ENCODE measurements at regions not wholly inside any gene's neighbourhood (a gene's known extent, or its start where the extent isn't known, plus 50 kb on each side); places are given as distances from the start of the nearest gene placed in this dataset.
"Not testable (repeated sequence)": the region's sequence is repeated elsewhere in the genome, so short reads cannot be mapped to it uniquely, and the experiment has no call there.

DNA sequence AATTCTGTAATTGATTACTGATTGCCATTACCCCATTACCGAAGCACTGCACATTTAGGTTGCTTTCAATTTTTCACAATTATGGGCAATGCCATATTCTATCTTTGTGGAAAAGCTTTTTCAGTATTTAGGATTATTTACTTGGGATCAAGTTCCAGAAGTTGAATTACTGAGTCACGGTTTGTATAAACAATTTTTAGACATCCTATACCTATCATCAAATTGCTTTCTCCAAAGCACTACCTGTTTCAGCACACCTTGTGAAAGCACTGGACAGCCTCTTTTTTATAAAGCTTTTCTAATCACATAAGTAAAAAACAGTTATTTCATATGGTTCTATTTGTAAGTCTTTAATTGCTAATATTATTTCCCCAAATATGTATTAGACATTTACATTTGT lies 221.5 kb upstream of the CAND1 start:
- no peak for DNase-seq

DNA sequence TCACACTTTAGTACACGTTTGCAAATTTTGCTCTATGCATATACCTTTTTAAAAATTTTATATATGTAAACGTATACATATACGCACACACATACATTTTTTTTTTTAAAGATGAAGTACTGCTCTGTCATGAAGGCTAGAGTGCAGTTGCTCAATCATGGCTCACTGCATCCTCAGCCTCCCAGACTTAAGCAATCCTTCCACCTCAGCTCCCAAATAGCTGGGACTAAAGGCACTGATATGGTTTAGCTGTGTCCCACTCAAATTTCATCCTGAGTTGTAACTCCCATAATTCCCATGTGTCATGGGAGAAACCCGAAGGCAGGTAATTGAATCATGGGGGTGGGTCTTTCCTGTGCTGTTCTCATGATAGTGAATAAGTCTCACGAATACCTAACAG lies 220.8 kb upstream of the CAND1 start:
- DNase-seq = no peak

DNA sequence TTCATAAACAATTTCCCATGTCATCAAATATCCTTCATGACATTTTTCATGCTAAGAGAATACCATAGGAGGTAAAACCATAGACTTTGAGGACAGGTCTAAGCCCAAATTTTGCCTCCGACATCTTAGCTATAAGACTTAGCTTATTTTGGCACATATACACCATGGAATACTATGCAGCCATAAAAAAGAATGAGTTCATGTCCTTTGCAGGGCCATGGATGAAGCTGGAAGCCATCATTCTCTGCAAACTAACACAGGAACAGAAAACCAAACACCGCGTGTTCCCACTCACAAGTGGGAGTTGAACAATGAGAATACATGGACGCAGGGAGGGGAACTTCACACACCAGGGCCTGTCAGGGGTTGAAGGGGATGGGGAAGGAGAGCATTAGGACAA lies 220.0 kb upstream of the CAND1 start:
- not testable (repeated sequence) for DNase-seq

DNA sequence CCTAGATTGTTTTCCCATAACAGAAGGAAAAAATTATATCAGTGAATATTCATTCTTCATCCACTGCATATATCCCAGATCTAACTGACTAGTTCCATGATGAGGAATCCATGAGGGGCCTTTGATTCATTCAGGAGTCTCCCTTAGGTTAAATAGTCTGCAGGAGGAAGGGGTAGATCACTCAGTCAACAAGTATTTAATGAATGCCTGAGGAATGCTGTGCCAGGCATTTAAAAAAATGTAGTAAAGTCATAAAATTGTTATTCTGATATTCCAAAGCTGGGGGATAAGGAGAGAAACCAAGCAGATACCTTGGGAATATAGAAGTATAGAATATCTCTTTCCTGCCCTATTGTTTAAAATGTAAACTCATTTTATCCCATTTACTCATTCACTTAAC lies 216.2 kb upstream of the CAND1 start:
- DNase-seq = no peak

DNA sequence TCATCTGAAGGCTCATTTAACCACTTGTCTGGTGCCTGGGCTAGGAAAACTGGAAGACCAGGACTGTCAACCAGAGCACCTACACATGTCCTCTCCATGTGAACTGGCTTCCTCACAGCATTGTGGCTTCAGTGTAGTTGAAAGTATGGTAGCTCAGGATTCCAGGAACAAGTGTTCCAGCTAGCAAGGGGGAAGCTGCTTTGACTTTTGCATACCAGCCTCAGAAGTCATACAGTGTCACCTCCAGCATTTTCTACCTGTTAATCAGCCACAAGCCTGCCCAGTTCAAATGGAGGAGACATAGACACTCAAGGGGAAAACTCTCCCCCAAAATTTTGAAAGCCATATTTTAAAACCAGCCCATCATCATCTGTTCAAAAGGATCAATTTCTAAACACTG lies 212.8 kb upstream of the CAND1 start:
- DNase-seq = no peak

DNA sequence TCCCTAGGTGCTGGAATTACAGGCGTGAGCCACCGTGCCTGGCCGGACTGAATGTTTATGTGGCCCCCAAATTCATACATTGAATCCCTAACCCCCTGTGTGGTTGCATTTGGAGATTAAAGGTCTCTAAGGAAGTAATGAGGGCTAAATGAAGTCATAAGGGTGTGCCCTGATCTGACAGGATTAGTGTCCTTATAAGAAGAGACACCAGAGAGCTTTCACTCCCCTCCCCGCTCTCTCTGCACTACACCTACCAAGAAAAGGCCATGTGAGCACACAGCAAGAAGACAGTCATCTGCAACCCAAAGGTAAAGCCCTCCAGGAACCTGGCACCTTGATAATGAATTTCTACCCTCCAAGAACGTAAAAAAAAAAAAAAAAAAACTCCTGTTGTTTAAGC lies 212.1 kb upstream of the CAND1 start:
- DNase-seq = no peak

DNA sequence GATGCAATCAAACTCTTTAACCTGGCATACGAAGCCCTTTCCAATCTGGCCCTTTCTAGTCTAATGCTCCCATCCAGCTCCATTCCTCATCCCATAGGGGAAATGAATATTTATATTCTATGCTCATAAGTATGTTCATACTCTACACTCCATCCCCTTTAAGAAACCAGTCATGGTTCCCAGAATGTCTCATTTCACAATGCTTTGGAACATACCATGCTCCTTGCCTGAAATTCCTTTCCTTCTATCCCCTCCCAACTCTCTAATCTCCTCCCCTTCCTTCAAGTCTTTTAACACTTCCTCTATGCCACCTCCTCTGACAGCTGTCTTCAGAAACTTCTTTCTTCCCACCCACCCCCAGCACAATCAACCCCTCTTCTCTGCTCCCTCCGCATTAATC lies 207.0 kb upstream of the CAND1 start:
- DNase-seq = no peak

DNA sequence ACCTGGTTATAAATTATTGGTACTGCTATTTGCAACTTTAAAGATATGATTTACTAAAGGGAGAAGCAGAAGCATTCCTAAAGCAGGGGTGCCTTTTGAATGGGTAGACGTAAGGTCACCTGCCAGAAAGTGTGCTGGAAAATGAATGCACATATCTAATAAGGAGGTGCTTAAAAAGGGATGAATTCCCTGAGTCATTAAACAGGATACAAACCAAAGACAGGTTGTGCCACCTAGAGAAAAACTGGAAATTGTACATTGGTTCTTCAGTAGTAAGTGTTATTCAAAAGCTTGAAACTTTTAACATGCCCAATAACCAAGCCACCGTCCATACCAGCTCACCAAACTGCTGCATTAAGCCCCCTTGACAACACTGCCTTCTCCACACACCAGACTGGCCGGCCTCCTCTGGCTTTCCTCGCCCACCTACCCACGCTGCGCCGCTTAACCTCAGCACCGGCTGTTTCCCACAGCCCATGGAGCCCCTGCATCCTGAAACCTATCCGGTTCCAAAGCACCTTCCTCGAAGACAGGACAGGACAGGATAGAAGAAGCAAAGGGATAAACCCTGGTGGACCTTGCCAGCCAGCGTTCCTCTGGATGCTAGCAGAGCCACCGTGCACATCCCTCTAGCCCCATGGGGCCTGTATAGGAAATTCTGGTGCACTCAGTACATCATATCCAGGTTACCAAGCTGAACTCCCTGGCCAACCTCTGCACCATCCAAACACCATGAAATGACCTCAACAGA lies 201.5 kb upstream of the CAND1 start:
- DNase-seq = no peak

DNA sequence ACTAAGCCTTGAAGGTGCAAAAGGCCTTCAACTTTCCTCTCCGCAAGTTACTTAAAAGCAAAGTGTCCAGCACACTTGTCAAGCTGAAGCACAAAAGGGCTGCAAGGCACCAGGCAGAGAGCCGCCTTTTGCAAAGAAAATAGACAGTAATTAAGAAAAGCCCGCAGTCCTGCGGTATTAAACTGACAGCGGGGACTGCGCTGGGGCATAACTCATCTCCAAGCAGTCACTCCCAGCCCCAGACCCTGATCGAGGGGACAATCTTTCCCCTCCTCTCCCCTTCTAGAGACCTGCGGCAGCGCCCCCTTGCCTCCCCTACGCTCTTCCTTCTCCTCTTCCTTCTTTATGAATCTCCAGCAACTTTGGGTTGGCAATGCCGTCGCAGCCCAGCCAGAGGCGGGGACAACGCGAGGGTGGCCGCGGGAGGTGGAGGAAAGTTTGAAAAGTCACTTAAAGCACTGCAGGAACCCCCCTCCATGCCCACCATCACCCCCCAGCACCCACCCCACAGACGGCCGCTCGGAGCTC lies 200.9 kb upstream of the CAND1 start:
- no peak for DNase-seq

DNA sequence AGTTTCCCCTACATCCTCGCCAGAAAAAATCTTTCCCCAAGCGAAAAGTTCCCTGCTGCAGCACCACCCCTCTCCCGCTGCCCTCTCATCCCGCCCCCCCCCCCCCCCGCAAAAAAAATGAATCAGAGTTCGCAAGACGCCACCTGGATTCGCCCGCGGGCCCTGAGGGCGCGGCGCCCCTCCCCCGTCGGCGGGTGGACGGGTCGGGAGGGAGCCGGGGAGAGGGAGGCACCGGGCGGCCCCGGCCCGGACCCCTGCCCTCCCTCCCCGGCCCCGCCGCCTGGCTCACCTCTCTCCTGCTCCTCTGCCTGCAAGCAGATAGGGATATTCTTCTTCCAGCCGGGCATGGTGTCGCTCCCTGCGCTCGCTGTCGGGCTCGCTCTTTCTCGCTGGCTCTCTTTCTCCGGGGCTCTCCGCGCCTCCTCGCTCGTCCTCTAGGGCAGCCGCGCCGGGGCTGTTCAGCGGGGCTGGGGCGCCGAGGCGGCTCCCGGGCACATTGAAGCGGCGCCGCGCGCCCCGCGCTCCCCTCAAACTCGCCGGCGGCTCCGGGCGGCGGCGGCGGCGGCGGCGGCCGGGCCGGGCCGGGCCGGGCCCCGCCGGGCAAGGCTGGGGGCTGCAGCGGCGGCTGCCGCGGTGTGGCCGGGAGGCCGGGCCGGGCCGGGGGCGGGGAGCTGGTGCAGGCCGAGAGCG lies 200.3 kb upstream of the CAND1 start:
- DNase-seq = peak; percentile 43

DNA sequence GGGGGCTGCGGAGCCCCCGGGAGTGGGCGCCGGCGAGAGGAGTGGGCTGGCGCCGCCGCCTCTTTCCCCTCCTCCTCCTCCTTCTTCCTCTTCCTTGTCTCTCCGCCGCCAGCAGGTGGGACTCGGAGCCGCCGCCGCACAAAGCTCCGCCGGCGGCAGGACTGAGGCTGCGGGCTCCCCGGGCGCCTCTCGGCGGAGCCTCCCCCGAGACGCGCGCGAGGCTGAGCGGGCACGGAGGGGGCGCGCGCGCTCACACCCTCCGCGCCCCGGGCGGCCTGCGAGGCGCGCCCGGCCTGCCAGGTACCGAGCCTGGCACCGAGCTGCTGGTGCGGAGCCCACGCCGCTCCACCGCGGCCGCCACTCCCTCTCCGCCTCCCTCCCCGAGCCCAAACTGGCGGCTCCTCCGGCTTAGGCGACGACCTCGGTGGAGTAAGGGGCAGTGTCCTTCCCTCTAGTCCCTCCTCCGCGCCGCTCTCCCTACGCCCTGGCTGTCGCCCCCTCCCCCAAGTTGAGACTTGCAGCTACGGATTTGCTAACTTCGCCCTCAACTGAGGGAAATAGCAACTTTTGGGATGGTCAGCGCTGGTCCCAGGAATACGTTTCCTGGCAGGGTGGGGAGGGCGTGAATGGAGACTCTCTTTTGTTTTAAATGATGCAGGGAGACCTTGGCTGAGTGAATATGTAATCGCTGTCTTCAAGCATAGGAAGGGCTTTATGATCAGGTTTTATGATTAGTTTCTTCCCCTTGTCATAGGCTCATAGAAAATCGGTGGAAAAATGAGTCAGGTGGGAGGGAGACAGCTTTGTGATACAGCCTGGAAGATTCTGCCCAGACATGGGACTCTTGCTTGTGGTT lies 199.5 kb upstream of the CAND1 start:
- DNase-seq = peak; percentile 44

DNA sequence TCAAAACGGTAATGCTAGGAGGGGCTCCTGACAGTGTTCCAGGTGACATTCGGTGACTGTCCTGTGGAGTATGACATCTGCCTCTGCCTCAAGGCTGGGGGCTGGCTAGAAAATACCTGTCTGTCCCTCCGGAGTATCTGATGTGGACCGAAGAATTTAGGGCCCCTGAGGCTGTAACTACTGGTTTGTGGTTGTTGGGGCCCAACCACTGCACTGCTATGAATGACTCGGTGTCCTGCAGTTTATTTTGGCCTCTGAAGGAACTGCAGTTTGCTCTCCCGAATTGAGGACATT lies 198.9 kb upstream of the CAND1 start:
- DNase-seq = no peak

DNA sequence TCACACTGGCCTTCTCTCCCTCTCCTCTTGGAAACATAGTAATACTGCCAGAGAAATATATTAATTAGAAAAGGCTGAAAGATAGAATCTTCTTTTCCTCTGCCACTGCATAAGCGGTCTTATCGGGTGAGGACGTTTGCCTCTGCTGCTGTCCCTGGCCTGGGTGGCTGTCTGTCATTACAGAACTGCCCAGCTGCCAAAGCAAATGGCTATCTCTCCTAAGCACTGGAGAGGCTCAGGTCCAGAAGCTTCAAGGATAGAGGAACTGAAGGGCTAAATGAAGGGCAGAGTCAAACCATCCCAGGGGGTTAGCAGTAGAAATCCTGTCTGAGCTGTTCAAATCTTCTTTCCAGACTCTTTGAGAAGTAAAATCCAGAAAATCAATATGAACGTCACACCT lies 198.6 kb upstream of the CAND1 start:
- no peak for DNase-seq

DNA sequence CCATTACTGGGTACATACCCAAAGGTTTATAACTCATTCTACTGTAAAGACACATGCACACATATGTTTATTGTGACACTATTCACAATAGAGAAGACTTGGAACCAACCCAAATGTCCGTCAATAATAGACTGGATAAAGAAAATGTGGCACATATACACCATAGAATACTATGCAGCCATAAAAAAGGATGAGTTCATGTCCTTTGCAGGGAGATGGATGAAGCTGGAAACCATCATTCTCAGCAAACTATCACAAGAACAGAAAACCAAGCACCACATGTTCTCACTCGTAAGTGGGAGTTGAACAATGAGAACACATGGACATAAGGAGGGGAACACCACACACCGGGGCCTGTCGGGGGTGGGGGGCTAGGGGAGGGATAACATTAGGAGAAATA lies 196.9 kb upstream of the CAND1 start:
- DNase-seq = not testable (repeated sequence)

DNA sequence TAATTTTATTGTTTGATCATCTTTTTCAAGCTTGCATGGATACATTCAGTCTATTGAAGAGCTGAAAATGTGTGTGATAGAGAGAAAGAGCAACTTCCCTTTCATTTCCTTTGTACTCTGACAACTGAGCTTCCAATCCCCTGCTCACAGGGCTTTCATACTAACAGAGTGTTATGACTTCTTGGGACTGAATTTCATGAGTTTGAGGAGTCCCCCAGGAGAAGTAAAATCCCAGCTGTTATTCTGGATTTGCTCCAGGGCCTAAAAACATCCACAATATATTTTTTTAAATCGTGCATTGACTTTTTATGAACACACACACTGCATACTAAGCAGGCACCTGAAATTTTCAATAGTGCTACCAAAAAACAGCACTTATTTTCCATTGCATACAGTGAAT lies 195.8 kb upstream of the CAND1 start:
- DNase-seq = no peak

DNA sequence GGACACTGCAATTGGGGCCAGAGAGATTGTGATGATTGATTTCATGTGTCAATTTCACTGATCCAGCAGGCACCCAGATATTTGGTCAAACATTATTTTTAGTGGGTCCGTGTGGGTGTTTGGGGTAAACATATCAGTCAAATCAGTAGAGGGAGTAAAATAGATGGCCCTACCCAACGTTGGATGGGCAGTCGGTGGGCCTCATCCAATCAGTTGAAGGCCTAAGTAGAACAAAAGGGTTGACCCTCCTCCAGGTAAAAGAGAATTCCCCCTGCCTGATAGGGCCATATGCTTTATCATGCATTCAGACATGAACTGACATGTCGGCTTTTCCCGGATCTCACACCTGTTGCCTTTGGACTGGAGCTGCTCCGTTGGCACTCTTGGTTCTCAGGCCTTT lies 195.1 kb upstream of the CAND1 start:
- DNase-seq = no peak

DNA sequence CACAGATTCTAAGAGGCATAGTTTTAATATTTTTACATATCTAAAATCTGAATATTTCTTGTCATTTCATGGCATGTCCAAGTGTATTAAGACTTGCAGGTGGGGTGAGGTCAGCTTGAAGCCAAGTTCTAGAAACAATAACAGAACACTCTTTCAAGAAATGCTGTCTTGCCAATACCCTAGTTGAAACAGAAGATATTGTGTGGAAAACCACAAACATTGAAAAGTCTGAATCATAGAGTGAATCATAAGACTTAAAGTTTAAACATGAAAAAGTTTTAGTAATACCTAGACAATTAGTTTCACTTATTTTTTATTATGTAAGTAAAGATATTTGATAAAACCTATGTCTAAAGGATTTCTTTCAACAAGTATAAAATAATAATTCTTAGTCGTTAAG lies 191.5 kb upstream of the CAND1 start:
- DNase-seq = no peak

DNA sequence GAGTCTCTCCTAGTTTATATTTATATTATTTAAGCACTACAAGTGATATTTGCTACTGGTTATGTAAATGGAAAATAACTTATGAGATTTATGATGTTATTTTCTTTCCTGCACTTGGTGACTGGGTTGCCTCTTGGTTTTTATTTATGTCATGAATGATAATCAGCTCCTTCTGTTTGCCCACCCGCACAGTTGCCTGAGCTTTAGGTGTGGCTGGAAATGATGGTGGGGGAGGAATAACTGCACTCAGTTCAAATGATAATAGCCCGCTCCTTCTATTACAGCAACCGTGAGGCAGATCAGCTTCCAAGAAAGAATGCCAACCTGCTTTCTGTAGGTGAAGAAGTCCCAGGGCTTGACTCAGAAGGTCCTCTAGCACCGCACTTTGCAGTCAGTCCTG lies 190.2 kb upstream of the CAND1 start:
- DNase-seq = no peak

DNA sequence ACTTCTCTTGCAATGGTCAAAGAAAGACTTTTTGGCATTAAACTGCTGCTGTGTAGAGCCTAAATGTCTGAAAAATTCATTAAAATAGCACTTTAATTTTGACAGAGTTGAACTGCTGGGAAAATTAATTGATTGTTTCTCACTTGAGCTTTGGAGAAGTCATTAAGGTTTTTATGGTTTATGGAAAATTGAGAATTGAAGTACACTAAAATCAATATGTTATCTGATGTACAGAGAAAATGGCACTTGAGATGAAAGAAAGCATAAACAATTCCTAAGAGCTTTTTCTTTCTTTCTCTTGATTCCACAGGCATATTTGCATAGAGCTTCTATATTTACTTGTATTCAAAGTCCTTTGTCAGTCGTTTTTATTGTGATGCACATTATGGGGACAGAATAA lies 188.5 kb upstream of the CAND1 start:
- no peak for DNase-seq

DNA sequence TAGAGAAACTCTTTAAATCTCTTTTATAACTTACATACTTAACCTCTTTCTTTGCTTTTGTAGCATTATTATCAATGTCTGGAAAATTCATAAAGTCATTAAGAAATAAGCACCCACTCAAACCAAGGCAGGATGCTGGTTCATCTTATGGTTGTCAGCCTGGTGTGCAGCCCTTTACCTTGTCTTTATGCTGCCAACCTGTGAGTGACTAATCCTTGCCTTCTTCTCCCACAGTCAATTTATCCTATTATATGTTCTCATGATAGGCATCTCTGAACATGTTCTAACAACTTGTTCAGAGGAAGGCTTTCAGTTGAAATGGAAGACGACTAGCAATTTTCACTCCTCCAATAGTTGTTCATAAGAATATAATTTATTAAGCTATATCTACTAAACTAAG lies 186.9 kb upstream of the CAND1 start:
- no peak for DNase-seq

DNA sequence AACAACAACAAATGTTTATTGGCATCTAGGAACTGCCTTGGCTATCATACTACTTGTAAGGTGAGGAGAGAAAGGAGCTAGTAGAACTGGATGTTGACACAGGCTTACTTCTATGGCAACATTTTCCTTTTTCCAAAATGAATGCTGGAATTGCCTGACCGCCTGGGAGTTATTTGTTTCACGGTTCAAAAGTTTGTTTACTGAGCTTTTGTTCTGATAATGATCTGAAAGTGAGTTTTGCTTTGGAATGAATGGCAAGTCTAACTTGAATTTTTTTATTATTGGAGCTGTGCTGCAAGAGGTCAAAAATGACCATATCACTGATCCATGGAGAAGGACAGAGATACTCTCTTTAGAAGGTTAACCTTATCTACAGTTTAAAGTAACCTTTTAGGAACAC lies 183.5 kb upstream of the CAND1 start:
- DNase-seq = no peak

DNA sequence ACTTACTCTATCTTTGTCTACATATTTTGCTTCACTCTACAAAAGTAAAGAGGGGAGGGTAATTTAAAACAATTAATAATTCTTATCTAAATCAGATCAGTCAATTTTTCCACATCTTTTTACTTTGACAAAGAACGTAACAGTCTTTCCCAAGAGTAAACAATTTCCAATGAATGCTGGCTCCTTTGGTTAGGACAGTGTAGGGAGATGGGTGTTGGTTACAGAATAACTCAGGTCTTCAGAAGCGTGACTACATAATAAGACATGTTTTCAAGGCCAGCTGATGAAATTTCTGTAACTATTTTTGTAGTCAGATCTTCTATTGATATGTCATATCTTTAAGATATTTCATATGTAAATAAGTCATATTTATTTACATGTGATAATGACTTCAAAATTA lies 183.0 kb upstream of the CAND1 start:
- DNase-seq = no peak

DNA sequence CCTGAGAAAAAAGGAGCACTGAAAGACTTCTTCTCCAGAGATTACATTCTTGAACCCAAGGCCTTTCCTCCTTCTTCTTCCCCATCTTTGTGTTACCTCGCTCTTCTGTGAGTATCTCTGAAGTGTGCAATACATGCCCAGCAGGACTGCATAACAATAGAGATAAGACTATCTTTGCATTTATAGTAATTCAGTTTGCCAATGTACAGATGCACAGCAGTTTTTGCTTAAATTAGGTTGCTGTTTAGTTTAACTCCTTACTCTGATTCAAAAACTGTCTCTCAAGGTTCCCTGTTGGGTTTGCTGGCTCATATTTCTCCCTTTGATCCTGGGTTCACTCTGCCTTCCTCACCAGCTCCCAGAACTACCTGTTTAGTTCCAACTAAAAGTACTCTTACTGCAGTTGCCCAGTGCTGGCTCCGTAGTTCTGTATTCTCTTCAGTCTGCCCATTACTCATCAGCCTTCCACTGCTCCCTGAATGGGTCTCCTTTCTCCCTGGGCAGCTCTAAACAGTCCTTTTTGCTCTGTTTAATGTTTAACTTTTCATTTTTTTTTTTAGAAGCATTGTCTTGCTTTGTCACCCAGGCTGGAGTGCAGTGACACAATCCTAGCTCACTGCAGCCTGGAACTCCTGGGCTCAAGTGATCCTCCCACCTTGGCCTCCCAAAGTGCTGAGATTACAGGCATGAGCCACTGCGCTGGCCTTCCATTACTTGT lies 180.6 kb upstream of the CAND1 start:
- DNase-seq = no peak
